Activated CD4-positive, alpha-beta T cell treated with anti-CD3 and anti-CD28 coated beads, Interleukin-2, amount 50 U/mL, for 24 hours (primary cell): ENCODE measurements at regions not wholly inside any gene's neighbourhood (a gene's known extent, or its start where the extent isn't known, plus 50 kb on each side); places are given as distances from the start of the nearest gene placed in this dataset.

Experiments
- DNase-seq, 2 donors: peaks; one replicate each; pipeline ENCODE4 v3.0.0-alpha.2; 2020; ENCODE audit warnings: low read depth in 1 of 2, low spot score in 1 of 2

DNA sequence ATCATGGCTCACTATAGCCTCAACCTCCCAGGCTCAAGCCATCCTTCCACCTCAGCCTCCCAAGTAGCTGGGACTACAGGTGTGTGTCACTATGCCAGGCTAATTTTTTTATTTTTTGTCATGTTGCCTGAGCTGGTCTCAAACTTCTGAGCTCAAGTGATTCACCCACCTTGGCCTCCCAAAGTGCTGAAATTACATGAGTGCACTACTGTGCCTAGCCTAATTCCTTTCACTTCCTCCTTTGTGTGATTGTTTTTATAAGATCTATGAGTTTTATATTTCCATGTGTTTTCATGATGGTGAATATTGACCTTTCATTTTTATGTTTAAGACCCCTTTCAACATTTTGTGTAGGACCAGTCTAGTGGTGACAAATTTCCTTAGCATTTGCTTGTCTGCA is 55.2 kb upstream of the IL12B start:
- no peak for DNase-seq

DNA sequence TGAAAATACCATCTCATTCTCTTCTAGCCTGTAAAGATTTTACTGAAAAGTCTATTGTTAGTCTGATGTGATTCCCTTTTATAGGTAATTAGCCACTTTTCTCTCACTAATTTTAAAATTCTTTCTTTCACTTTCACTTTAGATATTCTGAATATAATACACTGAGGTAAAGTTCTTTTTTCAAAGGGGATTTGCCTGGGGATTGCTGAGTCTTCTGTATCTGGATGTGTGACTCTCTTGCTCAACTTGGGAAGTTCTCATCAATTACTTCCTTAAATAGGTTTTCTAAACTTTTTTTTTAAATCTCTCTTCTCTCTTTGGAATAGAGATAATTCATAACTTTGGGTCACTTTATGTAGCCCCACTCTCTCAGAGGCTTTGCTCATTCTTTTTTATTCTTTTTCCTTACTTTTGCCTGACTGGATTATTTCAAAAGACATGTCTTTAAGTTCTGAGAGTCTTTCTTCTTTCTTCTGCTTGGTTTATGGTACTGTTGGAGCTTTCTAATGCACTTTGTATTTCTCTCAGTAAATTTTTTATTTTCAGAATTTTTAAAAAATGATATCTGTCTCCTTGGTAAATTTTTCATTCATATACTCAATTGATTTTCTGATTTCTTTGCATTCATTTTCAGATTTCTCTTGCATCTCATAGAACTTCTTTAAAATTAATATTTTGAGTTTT is 55.9 kb upstream of the IL12B start:
- no peak for DNase-seq

DNA sequence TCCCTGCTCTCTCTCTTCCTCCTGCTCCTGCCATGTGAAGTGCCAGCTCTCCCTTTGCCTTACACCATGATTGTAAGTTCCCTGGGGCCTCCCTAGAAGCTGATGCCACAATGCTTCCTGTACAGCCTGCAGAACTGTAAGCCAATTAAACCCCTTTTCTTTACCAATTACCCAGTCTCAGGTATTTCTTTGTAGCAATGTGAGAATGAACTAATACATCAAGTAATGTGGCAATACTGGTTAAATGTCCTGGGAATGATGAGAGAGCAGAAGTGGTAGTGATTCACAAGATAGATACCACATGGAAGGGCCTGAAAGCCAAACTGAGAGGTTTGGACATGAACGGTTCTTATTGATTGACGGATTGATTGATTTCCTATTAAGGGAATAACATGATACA is 62.6 kb upstream of the IL12B start:
- no peak for DNase-seq

DNA sequence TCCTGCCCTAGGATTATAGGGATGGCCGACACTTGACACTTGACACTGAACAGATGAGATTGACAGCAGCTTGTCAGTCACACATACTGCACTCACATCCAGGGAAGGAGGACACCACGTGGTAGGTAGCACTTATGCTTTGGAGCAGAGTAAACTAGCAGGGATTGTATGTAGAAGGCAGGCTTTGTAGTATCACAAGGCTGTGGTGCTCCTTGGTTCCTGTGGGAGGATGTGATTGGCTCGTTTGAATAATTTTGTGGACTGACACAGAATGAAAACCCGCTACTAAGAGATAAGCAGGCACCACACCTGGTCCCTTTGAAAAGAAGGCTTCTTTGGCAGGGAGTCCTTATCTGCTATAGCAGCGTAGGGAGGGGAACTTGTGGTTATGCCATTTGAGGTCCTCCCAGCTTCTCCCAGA is 63.6 kb upstream of the IL12B start:
- no peak for DNase-seq

DNA sequence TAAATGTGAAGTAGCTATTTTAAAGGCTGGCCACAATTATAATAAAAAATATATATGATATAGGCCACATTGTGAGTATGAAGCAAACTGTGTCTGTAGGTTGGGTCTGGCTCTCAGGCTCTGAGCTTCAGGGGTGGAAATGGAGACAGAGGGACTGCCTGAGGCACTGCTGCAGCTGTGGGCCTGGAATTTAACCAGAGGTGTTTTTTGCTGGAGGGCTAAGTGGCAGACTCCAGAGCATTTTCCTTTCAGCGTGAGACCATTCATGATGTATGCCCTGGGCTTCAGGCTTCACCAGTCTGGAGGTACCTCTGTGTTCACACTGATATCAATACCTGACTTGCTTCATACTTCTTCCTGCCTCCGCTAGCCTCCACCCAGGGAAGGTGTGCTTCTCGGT is 64.9 kb upstream of the IL12B start:
- no peak for DNase-seq

DNA sequence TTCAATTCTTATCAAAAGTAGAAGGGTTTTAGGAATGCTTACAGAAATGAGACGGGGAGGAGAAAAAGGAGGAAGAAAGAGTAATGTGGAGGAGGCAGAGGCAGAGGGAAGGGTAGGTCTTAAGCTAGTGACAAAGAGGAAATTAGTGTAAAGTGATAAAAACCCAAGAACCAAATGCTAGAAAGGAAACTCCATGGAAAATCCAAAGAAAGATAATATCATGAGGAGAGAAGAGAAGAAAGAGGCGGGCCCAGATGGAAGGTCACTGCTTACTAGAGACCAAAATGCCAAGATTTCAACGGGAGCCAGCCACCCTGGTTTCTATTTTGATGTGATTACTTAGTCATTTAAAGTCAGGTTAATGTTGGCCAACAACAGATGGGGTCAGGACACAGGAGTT is 68.6 kb upstream of the IL12B start:
- DNase-seq, result no peak

DNA sequence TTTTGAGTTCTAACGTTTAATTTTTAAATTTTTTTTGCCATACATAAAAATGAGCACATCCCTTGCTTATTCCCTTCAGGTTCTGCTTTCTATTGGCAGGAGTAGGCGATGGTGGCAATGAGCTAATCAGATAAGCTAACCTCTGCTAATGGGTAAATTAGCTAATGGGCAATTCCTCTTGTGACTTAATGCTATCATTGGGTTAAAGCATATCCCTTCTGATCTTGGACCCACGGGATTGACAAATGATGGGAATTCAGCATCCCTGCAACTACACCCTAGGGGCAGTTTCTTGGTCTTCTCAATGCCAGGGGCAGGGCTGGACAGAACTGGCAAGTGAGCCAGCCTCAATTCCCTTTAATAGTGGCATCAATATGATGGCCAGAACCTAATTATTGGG is 70.2 kb upstream of the IL12B start:
- DNase-seq, result no peak

DNA sequence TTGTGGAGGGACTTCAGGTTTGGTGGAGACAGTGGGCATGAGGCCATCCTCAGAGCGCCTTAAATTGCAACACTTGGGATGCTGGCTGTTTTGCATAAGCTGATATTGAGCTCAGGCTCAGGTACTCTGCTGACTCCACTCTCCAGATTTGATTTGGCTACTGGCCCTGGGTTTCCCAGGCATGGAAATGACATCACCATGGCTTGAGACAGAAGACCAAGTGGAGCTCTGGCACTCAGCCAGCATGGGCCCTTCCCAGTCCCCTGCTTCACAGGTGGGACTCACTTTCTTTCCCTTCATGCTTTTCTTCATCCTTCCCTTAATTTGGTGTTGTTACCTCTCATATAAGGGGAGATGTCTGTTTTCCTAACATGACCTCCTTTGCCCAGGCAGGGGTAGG is 72.0 kb upstream of the IL12B start:
- no peak for DNase-seq

DNA sequence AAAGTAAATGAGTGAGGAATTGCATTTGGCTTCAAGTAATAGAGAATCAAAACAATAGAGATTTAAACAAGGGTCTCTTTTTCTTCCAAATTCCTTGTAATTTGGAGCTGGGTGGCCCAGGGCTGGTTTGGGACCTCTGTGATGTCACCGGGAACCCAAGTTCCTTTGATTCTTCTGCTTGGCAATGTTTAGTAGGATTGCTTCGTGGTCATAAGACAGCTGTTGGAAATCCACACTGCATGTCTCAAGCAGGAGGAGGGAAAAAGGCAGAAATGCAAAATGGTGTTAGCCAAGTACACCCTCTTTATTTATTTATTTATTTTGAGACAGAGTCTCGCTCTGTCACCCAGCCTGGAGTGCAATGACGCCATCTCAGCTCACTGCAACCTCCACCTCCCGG is 72.6 kb upstream of the IL12B start:
- DNase-seq, result no peak

DNA sequence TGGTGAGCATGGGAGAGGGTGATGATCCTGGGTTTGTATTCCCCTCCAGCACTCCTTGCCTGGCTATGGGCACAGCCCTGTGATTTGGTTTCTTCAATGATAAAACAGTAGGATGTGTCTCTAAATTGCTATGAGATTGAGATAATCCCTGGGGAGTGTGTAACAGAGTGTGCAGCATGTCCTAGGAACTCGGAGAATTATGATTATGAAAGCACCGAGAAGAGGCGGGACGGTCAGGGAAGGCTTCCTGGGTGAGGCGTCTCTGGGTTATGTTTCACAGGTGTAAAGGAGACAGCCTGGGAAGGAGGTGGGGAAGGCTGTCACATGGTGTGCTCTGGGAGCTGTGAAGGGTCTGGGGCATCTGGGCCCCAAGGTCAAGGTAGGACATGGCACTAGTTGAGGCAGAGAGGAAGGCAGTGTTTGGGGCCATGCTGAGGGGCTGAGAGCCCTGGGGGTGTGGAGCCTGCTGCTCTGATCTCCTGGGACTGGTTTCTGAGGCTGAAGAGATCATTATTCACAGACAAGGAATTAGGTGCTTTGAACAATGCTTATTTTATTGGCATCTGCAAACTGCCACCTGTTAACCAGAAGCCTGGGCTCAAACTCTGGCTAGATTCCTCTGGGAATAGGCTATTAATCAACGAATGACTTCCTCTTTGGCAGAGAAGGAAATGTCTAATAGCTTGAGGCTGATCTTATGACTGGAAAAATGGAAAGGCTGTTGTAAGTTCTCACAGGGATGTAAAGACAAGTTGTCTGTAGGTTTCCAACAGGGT is 73.8 kb upstream of the IL12B start:
- no peak for DNase-seq

DNA sequence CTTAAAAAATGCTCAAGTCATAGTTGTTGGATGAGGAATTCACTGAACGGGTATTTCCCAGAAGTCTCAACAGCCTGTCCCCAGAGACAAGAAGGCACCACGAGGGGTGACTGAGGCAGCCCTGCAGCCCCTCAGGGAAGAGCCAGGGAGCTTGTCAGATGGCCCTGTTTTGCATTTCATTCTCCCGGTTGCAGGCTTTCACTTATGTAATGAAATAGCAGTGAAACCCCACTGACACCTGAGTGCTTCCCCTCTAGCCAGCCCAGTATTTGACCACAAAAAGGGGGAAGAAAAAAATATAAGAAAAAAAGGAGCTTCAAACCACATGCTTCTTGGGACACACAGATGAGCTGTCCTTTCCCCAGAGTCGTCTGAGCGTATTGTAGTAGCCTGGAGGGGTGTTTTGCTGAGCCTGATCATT is 75.3 kb upstream of the IL12B start:
- DNase-seq, result no peak

DNA sequence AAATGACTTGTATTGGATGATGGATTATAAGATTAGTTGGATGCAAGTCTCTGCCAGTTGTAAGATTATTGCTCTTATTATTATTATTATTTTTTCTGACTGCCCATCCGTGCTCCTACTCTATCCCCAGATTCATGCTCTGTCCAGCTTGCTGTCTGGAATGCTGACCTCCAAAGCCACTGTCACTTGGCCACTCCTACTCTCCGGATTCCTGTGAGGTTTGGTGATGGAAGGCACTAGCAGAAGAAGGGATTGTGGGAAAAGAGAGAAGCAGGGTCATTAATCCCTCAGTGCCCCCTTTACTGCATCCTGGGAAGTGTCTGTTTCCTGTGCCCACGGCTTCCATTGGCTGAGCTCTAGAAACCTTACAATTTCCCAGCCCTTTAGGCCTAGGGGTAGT is 76.3 kb upstream of the IL12B start:
- DNase-seq, result no peak

DNA sequence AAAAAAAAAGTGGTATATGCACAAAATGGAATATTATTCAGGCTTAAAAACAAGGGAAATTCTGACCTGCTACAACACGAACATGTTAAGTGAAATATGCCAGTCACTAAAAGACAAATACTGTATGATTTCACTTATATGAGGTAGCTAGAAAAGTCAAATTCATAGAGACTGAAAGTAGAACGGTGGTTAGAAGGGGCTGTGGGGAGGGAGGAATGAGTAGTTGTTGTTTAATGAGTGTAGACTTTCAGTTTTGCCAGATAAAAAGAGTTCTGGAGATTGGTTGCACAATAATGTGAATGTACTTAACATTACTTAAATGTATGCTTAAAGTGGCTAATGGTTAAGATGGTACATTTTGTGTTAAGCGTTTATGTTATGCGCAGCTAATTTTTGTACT is 79.5 kb upstream of the IL12B start:
- DNase-seq, result peak in 1 of 2 donors; percentile 27

DNA sequence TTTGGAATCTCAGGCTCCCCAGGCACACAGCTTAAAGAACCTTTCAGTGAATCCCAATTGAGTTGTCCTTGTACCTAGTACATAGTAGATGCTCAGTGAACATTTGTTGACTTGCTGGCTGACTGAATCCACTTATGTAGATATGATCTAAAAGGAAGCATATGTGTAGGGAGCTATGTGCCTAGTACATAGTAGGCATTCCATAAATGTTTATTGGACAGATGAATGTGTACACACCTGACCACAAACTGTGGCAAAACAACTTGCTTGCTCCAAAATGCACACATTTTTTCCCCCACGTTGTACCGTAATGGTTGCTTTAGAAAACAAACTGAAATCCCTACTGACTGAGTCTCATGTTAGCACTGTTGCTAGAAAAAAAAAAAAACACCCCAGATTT is 80.2 kb upstream of the IL12B start:
- no peak for DNase-seq

DNA sequence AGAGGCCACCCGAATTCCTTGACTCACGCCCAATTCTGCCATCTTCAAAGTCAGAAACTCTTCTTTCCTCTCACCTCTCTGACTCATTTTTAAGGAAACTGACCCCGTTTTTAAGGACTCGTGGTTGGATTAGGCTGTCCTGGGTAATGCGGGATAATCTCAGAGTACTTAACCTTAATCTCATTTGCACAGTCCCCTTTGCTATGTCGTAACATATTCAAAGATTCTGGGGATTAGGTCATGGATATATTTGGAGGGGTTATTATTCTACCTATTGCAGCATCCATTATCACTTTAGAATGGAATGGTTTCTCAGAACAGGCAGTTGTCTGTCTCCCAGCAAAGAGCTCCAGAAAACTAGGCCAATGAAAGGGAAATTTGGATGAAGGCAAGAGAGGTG is 80.8 kb upstream of the IL12B start:
- no peak for DNase-seq

DNA sequence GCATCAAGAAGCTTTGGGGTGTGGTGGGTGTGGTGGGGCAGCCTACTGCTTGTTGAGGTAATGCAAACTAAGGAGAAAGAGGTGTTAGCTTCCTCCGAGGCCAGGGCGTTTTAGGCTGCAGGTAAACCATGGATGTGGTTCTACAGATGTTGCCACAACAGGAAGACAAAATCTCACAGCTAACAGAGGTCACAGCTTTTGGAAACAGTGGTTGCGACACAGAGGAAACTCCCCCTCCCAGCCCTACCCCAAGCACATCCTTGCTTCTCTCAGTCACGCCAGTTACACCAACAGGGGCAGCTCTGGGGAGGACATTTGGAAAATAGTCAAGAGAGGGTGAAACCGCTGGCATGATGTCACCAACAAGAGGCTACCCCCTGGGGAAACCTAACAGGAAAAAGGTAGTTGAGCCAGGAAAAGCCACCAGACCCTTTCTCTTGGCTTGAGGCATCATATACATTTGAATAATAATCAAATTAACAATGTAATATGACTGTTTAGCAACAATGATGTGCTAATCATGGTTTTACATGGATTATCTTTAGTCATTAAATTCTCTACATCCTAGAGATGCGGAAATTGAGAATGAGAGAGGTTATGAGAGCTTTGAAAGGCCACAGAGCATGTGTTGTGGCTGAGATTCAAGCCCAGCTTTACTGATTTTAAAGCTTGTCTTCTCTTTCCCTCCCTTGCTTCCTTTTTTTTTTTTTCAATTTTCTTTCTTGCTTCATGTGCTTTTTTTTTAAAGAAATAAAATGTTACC is 82.2 kb upstream of the IL12B start:
- peak; percentile 16 to 56 for DNase-seq

DNA sequence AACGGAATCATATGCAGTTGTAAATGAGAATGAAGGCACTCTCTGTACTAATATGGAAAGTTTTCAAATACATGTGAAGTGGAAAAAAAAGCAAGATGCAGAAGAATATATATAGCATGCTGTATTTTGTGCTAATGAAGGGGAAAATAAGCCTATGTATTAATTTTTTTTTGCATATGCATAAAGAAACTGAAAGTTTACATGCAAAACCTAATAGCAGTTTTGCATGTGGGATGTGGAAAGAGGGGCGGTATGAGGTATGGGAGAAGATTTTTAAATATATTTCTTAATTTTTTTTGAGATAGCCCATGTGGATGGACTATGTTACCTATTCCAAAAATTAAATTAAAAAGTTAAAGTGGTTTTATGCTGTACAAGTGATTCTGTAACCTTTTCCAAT is 83.7 kb upstream of the IL12B start:
- DNase-seq, result no peak

DNA sequence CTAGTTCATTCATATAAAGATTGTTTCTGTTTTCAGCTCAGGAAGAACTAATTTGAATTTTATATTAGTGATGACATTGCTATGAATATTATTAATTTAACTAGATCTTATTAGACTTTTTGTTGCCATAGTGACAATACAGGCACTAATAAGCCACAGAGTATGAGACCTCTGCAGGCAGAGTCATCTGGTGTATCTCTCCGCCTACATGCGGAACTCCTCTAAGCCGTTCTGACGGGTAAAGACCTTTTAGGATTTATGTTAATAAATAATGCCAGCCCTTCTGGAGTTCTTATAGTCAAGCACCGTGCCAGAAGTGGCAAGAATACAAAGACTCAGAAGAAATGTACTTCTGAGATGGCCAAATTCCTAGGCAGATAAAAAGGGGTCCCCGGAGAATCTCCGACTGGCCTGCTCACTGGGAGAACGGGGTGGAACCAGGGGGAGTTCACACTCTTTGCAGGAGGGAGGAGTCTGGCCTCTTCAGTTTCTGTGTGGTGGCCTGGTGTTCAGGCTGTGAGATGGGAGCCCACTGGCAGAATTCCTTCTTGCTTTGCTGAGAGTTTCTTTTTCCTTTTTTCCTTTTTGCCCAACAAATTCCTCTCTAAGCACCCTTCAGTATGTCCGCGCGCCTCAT is 85.1 kb upstream of the IL12B start:
- no peak for DNase-seq

DNA sequence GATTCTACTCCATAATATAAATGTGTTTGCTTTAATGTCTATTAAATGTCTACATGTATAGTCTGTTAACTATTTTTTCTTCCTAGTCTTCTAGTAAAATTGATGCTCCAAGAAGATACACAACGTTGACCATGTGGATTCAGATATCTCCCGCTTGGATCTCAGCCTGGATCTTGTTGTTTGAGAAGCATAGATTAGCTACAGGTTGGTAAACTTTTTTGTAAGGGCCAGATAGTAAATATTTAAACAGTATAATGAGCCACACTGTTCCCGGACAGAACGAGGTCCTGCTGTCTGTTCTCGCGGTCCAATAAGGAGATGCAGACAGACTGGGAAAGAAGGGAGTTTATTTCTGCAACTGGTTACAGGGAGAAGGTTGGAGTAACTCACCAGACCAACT is 86.2 kb upstream of the IL12B start:
- no peak for DNase-seq

DNA sequence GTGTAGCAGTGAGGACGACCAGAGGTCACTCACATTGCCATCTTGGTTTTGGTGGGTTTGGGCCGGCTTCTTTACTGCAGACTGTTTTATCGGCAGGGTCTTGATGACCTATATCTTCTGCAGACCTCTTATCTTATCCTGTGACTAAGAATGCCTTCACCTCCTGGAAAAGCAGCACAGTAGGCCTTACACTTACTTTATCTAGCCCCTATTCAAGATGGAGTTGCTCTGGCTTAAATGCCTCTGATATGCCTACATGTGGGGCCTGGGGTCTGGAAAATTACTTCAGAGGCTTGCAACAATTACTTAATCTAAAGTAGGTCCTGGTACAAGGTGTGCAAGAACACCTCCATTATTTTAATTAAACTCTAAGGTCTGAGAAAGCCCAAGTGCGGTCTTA is 86.9 kb upstream of the IL12B start:
- no peak for DNase-seq

DNA sequence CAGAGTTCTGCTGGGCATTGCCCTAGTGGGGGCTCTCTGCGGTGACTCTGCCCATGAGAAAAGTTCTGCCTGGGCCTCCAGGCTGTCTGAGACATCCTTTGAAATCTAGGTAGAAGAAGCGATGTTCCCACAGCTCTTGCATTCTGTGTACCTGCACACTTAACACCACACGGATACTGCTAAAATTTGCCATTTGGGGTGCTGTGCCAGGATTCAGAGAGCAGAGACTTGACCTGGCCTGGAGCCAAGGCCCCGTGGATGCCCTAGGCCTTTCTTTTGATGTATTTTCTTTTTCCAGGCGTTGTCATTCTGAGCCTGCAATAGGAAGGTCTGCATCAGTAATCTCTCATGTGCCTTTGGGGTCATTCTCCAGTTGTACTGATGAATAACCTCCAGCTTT is 89.3 kb upstream of the IL12B start:
- DNase-seq, result no peak

DNA sequence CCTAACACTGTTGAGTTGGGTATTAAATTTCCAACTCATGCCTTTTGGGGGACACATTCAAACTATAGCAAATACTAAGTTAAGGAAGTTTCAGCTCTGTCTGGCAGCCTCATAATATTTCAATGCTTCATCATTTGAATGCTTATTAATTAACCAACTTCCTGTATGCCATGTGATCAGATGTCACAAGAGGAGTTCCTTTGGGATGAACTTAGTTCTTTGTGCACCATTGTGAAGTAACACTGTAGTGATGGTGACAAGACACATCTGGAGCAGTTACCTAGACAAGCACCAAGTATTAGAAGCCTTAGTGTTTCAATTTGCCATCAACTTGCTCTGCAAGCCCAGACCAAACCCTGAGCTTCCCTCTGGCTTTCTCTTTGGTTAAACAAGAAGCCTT is 90.7 kb upstream of the IL12B start:
- no peak for DNase-seq
